Suprapubic skin (tissue), 3 donors: ENCODE measurements at regions not wholly inside any gene's neighbourhood (a gene's known extent, or its start where the extent isn't known, plus 50 kb on each side); places are given as distances from the start of the nearest gene placed in this dataset.

Source experiments
- CTCF ChIP-seq, 2 donors: fragments of 200-600 bp in 1 of 2; fragments of 450-650 bp in 1 of 2; sonication (generic) in 1 of 2; IDR thresholded peaks; one replicate each; pipeline ENCODE4 v1.5.1; 2016 to 2019; ENCODE audit warnings: antibody characterized with exemption in 2 of 2, mild to moderate bottlenecking in 1 of 2, moderate library complexity in 1 of 2
- EP300 ChIP-seq: sonication (generic); formaldehyde crosslinking; IDR thresholded peaks from one replicate; pipeline ENCODE4 v1.6.1; 2017; ENCODE audit warnings: antibody characterized with exemption
- POLR2A ChIP-seq, 2 donors: fragments of 450-650 bp; IDR thresholded peaks; one replicate each; pipeline ENCODE4 v1.6.1; 2017; ENCODE audit warnings: antibody characterized with exemption in 2 of 2, mild to moderate bottlenecking in 2 of 2, moderate library complexity in 2 of 2

GRCh38 chr12:62128175-62128975 is 131.8 kb upstream of the USP15 start:
- TF ChIP-seq CTCF (IDR thresholded peaks at IDR 0.05) (no peak), EP300 (no peak), POLR2A (IDR thresholded peaks at IDR 0.05) (no peak)
